ENCODE measurements at regions not wholly inside any gene's neighbourhood (a gene's known extent, or its start where the extent isn't known, plus 50 kb on each side); places are given as distances from the start of the nearest gene placed in this dataset.

DNA sequence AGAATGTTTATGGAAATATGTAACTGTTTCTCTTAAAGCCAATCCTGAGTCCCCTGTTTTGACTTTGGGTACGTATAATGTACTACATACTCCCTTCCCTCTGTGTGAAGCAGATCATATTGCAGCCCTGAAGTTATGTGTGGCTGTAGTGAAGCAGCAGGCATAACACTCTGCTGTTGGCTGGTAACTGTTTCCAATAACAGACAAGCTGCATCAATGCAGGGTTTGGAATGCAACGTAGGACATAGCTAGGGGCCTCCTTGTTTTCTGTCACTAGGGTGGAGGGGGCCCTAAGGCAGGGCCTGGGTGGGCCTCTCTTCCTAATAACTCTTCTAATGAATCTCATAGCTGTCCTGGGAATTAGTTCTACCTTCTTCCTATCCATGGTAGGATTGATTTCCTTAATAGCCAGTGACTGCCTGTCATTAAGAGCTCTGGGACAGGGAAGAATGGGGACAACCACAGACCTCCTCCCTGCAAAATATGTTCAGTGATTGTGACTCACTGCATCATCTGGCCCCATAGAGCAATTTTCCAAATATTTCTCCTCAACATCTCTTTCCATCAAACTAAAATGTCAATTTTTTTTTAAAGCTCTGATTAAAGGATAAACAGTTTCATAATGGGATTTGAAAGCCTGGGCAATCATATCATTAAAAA is 129.6 kb upstream of the HMHB1 start:
- Histone ChIP-seq H3K9me3 (no peaks in the 10 kb centered on the region), H3K4me3 (no peak overlapping the region), H3K36me3 (no peaks in the 10 kb centered on the region), H3K27me3 (no peaks in the 10 kb centered on the region), H3K27ac (no peak overlapping the region), H3K4me1 (no peaks in the 10 kb centered on the region)
- no peak for DNase-seq (ENCODE audit: extremely low spot score in 2 of 2)
- TF ChIP-seq POLR2AphosphoS5 (IDR thresholded peaks at IDR 0.05; ENCODE audit: insufficient read depth in 1 of 2, low read depth in 1 of 2) (no peak), POLR2A (IDR thresholded peaks at IDR 0.05) (no peak)
- TF ChIP-seq, protein P1, sequence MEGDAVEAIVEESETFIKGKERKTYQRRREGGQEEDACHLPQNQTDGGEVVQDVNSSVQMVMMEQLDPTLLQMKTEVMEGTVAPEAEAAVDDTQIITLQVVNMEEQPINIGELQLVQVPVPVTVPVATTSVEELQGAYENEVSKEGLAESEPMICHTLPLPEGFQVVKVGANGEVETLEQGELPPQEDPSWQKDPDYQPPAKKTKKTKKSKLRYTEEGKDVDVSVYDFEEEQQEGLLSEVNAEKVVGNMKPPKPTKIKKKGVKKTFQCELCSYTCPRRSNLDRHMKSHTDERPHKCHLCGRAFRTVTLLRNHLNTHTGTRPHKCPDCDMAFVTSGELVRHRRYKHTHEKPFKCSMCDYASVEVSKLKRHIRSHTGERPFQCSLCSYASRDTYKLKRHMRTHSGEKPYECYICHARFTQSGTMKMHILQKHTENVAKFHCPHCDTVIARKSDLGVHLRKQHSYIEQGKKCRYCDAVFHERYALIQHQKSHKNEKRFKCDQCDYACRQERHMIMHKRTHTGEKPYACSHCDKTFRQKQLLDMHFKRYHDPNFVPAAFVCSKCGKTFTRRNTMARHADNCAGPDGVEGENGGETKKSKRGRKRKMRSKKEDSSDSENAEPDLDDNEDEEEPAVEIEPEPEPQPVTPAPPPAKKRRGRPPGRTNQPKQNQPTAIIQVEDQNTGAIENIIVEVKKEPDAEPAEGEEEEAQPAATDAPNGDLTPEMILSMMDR (IDR thresholded peaks at IDR 0.05) = no peak
- intact Hi-C loops (cut with DNase I) = no loop called here

DNA sequence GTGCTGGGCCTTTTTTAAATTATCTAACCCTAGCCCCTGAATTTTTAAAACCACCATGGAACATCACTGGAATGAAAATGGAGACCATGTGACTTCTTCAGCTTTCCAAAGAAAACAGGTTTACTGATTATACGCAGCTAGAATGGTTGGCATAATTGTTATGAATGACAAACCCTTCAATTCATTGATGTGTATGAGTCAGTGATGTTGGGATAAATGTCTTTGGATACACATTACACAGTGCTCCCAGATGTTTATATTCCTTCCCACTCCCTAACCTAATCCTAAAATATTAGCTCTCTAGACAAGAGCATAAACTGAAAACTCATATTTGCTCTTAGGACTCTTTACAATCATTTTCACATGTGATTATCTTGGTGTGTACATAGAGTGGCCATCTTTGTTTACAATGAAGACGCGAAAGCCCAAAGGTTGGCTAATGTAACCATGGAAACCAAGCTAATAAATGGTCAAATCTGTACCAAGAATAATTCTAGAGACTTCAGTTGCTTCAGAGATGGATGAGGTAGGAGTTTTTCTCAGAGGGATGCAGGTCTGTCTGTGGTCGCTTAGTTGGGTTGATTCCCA is 131.2 kb upstream of the HMHB1 start:
- no peaks in the 10 kb centered on the region for H3K27me3 ChIP-seq
- no peaks in the 10 kb centered on the region for H3K9me3 ChIP-seq
- no peaks in the 10 kb centered on the region for H3K36me3 ChIP-seq
- no peaks in the 10 kb centered on the region for H3K4me1 ChIP-seq
- no peak for DNase-seq (ENCODE audit: extremely low spot score in 2 of 2)
- H3K27ac ChIP-seq = no peak overlapping the region
- intact Hi-C loops (cut with DNase I) = no loop called here
- TF ChIP-seq POLR2A (IDR thresholded peaks at IDR 0.05) (no peak), POLR2AphosphoS5 (IDR thresholded peaks at IDR 0.05; ENCODE audit: insufficient read depth in 1 of 2, low read depth in 1 of 2) (no peak)
- TF ChIP-seq, protein P1 (IDR thresholded peaks at IDR 0.05) = no peak
- no peak overlapping the region for H3K4me3 ChIP-seq

DNA sequence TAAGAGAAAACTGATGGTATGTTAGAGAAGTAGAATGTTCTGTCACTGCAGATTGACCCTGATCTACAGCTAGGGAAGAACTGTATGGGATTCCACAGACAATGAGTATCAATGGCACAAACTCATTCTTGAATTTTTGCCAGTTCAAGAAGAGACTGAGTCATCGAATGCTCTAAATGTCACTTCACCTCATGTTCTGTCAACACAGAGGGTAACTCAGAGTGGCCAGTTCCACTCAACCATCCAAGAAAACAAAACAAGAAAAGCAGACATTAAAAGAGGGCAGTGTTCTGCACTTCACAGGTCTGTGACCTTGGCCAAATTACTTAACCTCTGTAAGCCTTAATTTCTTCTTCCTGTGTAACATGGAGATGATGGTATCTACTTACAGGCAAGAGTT is 132.2 kb upstream of the HMHB1 start:
- TF ChIP-seq POLR2AphosphoS5 (IDR thresholded peaks at IDR 0.05; ENCODE audit: insufficient read depth in 1 of 2, low read depth in 1 of 2) (no peak), POLR2A (IDR thresholded peaks at IDR 0.05) (no peak)
- TF ChIP-seq, protein P1 (IDR thresholded peaks at IDR 0.05) = no peak
- DNase-seq (ENCODE audit: extremely low spot score in 2 of 2) = no peak
- no peaks in the 10 kb centered on the region for H3K36me3 ChIP-seq
- H3K4me3 ChIP-seq = no peak overlapping the region
- intact Hi-C loops (cut with DNase I) = no loop called here
- no peaks in the 10 kb centered on the region for H3K4me1 ChIP-seq
- H3K27me3 ChIP-seq = no peaks in the 10 kb centered on the region
- no peak overlapping the region for H3K27ac ChIP-seq
- H3K9me3 ChIP-seq = no peaks in the 10 kb centered on the region

DNA sequence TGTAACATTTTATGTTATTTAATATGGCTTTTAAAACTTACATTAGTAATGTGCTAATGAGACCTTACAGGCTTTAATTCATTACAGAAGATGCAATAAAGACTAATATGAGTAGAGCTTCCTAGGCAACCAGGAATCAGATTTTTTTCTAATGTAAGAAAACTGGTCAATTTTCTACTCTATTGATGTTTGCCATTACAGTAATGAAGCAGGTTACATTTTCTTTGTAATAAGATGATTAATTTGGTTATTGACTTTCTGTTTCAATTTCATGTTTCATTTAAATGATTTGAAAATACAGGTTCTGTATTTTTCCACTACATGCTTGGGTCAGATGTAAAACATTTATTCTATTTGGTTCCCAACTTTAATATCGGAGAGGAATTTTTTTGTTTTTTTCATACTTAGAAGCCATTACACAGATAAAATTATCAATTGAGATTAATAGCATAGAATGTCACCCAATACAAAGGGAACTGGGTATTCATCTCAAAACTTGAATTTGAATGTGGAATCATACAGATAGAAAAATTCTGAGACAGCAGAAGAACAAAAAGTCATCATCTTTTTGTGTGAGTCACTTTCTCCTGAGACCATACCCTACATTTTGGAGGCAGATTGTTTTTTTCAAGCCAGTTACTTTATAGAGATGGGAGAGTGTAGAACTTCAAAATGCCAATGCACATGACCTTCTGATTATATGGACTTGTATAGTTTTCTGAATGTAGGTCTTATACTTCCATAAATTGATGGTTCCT is 133.6 kb upstream of the HMHB1 start:
- intact Hi-C loops (cut with DNase I) = no loop called here
- no peaks in the 10 kb centered on the region for H3K36me3 ChIP-seq
- H3K4me1 ChIP-seq = no peaks in the 10 kb centered on the region
- TF ChIP-seq POLR2A (IDR thresholded peaks at IDR 0.05) (no peak), POLR2AphosphoS5 (IDR thresholded peaks at IDR 0.05; ENCODE audit: insufficient read depth in 1 of 2, low read depth in 1 of 2) (no peak)
- TF ChIP-seq, protein P1 (IDR thresholded peaks at IDR 0.05) = no peak
- no peak overlapping the region for H3K27ac ChIP-seq
- H3K4me3 ChIP-seq = no peak overlapping the region
- no peaks in the 10 kb centered on the region for H3K9me3 ChIP-seq
- H3K27me3 ChIP-seq = no peaks in the 10 kb centered on the region
- DNase-seq (ENCODE audit: extremely low spot score in 2 of 2) = no peak

DNA sequence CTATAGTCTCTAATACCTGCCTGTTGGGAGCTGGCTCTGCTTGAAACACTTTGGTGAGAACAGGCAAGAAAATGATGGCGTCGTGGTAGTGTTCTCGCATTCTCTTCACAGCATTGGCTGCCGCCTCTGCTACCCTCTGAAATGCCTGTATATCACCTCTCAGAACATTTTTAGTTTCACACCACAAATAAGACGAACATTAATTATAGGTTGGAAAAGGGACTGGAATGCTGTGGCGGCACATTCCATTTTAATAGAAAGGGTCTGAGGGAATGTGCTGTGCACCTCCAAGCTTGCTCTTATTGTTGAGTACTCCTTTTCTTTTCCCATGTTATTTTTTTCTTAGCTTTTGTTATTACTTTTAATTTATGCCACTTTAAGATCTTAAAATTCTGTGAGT is 134.6 kb upstream of the HMHB1 start:
- Histone ChIP-seq H3K36me3 (no peaks in the 10 kb centered on the region), H3K27me3 (no peaks in the 10 kb centered on the region), H3K27ac (no peak overlapping the region), H3K9me3 (no peaks in the 10 kb centered on the region), H3K4me1 (no peaks in the 10 kb centered on the region), H3K4me3 (no peak overlapping the region)
- no peak for DNase-seq (ENCODE audit: extremely low spot score in 2 of 2)
- TF ChIP-seq POLR2A (IDR thresholded peaks at IDR 0.05) (no peak), POLR2AphosphoS5 (IDR thresholded peaks at IDR 0.05; ENCODE audit: insufficient read depth in 1 of 2, low read depth in 1 of 2) (no peak)
- TF ChIP-seq, protein P1 (IDR thresholded peaks at IDR 0.05) = no peak
- intact Hi-C loops (cut with DNase I) = no loop called here
